ENCODE measurements at regions not wholly inside any gene's neighbourhood (a gene's known extent, or its start where the extent isn't known, plus 50 kb on each side); places are given as distances from the start of the nearest gene placed in this dataset.

DNA sequence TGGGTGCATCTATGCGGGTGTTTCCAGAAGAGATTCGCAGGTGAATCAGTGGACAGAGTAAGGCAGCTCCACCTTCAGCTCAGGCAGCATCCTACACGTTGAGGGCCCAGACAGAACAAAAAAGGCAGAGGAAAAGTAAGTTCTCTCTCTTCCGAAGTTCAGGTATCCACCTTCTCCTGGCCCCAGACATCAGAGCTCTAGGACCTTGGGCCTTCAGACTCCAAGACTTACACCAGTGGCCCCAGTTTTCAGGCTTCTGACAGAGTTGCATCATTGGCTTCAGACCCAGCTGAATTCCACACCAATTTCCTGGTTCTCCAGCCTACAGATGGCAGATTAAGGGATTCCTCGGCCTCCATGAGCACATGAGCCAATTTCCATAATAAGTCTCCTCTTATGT lies 102.2 kb upstream of the GPR26 start:
- TF ChIP-seq ASH2L (IDR thresholded peaks at IDR 0.05; ENCODE audit: insufficient read length, low read depth, low read length) (no peak), RAD21 (CRISPR knock-in tag; IDR thresholded peaks at IDR 0.05) (no peak), EZH2 (conservative IDR thresholded peaks at IDR 0.05; ENCODE audit: low read depth, low read length) (no peak), JUN (CRISPR knock-in tag; IDR thresholded peaks at IDR 0.05) (no peak), SRSF1 (optimal IDR thresholded peaks at IDR 0.05; ENCODE audit: low read depth, low read length) (no peak), RXRA (CRISPR knock-in tag; IDR thresholded peaks at IDR 0.05) (no peak), ZBTB20 (CRISPR knock-in tag; IDR thresholded peaks at IDR 0.05; ENCODE audit: borderline replicate concordance, low read depth) (no peak), GLI4 (CRISPR knock-in tag; IDR thresholded peaks at IDR 0.05; ENCODE audit: borderline replicate concordance) (no peak)
- TF ChIP-seq, protein P1, sequence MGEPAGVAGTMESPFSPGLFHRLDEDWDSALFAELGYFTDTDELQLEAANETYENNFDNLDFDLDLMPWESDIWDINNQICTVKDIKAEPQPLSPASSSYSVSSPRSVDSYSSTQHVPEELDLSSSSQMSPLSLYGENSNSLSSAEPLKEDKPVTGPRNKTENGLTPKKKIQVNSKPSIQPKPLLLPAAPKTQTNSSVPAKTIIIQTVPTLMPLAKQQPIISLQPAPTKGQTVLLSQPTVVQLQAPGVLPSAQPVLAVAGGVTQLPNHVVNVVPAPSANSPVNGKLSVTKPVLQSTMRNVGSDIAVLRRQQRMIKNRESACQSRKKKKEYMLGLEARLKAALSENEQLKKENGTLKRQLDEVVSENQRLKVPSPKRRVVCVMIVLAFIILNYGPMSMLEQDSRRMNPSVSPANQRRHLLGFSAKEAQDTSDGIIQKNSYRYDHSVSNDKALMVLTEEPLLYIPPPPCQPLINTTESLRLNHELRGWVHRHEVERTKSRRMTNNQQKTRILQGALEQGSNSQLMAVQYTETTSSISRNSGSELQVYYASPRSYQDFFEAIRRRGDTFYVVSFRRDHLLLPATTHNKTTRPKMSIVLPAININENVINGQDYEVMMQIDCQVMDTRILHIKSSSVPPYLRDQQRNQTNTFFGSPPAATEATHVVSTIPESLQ (CRISPR knock-in tag; conservative IDR thresholded peaks at IDR 0.05): no peak

Measured in HepG2 (cell line).